HG02588 (cell line): ENCODE measurements at regions not wholly inside any gene's neighbourhood (a gene's known extent, or its start where the extent isn't known, plus 50 kb on each side); places are given as distances from the start of the nearest gene placed in this dataset.
"Not testable (repeated sequence)": the region's sequence is repeated elsewhere in the genome, so short reads cannot be mapped to it uniquely, and the experiment has no call there.

Experiments
- ATAC-seq: cut with Tn5 transposase; IDR thresholded peaks from one replicate; pipeline ENCODE4 v1.9.1; 2021; ENCODE audit warnings: mild to moderate bottlenecking, moderate library complexity; ENCODE audit not compliant: unreplicated experiment

DNA sequence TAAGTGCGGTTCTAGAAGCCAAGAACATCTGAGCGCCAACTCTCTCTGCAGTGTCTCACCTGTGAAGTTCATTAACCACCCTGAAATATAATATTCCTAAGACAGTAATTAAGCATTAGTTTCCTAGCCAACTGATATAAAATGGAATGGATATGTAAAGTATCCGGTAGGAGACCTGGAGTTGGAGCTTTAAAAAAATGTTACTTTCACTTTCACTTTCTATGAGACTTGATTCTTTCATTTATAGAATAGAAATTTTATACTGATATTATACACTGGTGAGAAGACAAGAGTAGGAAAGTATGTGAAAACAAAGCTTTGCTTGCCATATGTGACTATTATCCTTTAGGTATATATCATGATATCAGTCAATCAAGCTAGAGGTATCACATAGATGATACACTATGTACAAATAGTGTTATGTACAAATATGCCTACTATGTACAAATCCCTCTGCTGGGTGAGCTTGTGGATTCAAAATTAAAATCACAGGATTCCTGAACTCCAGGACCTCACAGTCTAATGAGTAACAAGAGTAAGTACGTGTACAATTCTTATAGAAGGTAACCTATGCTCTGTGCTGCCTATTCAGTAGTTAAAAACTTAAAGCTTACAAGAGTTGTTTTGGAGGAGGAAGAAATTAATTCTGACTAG lies 934.2 kb downstream of the TTLL7 start:
- no peak for ATAC-seq

DNA sequence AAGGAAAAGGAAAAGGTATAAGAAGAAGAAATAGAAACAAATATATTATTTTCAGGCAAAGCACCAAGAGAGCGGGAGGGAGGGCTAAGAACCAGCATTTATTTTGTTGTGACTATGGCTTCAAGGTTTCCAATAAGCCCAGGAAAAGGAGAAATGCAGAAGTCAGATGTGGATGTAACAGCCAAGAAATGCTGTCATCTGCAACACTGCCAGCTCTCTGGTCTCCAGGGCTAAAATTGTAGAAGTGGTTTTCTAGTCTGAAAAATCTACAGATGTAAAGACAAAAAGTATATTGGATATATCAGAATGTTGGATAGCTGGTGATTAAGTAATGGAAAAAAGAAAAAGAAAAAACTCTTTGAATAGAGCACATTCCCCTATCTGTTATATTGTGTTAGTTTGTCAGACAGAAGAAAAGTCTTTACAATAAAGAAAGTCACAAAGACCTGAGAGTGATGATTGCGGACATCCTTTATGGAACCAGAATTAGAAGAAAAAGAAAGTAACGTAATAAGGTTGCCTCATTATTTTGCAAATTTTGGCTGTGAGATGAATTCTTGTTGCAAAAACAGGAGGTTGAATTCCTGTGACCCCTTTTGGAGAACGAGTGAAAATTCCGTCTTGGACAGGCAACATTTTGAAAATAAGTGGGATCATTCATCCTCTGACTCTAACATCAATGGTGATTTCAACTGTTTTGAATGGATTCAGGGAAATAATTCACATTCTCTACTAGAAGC lies 938.1 kb downstream of the TTLL7 start:
- ATAC-seq = no peak

DNA sequence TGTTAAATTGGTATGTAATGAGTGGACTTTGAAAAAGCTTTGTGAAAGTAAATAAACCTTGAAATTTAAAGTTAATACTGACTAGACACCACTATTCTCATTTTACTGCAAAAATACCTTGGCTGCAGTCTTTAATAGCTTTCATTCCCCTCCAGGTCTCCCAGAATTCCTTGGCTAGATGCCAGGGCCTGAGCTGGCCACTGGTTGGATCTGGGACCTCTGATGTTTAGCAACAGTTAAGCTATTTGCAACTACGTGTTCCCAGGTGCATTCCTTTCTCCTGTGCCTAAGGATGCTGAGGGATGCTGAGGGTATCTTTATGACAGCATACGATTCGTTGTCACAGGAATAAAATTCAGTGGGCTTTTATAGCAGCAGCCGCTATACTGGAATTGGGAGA lies 938.7 kb downstream of the TTLL7 start:
- no peak for ATAC-seq

DNA sequence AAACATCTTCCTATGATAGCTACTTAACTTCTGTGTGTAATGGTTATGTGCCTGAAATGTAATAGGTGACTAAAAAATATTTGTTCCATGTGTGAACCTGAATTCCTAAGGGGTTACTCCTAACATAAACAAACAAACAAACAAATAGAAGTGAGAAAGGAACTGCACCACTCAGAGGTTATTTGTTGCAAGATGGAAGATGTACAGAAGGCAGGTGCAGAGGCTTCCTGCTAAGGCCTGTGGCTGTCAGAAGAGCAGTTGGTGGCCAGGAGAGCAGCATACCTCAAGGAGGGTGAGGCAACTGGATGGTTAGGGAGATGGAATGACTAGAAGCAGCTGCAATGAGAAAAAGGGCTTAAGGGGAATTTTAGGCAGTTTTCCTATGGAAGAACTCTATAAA lies 940.6 kb downstream of the TTLL7 start:
- ATAC-seq = no peak

DNA sequence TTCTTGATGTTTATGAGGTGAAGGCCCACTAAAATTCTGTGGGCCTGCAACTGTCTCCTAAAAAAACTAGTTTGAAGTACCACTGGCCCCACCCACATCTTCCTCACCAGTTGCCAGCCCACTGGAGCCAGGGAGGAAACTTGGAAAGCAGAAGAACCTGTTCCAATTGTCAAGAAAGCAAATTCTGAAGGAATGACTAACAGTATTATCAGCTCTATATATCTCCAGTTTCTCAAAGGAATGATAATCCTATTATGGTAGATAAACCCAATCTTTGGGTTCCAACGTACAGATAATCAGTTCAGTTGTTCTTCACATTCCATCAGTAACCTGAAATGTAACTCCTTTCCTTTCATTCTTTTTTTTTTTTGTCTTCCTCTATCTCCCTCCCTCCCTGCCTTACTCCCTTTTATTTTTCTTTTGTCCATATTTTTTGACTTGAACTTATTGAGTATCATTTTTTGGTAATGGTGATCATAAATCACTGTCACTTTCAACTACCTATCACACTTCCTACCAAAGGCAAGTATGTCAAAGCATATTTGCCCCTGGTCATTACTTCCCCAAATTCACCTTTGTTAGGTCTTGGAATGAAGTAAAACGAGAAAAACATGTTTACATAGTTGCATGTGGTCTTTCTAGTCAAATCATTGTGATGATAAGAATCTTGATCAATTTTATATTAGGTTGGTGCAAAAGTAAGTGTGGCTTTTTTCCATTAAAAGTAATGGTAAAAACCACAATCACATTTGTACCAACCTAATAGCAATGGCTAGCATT lies 943.4 kb downstream of the TTLL7 start:
- ATAC-seq = no peak

DNA sequence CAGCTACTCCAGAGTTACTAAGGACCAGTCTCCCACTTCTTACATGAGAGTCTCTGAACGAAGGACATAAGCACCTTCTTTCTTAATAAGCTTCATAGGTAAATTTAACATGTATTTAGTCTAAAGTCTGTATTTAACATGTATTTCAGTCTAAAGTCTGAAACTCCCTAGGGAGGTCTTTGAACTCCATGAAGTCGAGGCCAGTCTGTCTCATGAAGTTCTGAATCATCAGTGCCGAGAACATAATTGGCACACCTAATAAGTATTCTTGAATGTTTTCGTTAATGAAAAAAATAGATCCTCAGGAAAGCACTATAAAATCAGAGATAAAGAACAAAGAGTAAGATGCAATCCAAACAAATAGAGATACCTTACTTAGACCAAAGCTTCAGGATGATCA lies 945.5 kb downstream of the TTLL7 start:
- no peak for ATAC-seq

DNA sequence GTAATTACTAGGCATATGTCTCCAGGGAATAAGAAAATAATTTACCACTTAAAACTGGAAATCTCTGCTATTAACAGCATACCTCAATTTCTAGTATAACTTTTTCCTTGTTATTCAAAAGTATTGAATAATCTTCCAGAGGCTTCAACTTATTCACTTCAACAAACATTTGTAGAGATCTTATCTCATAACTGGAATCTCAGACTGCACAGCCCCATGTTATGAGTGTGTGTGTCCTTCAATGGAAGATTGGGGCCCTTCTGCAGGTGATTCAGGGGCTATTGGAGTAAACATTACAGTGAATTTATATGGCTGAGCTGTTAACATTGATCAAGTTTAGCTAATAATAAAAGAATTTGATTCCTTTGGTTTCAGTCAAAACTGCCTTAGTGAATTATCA lies 946.1 kb downstream of the TTLL7 start:
- ATAC-seq = no peak

DNA sequence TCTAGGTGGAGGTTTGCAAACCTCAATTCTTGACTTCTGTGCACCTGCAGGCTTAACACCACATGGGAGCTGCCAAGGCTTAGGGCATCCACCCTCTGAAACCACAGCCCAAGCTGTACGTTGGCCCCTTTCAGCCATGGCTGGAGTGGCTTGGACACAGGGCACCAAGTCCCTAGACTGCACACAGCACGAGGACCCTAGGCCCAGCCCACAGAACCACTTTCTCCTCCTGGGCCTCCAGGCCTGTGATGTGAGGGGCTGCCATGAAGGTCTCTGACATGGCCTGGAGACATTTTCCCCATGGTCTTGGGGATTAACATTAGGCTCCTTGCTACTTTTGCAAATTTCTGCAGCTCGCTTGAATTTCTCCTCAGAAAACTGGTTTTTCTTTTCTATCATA lies 947.9 kb downstream of the TTLL7 start:
- not testable (repeated sequence) for ATAC-seq

DNA sequence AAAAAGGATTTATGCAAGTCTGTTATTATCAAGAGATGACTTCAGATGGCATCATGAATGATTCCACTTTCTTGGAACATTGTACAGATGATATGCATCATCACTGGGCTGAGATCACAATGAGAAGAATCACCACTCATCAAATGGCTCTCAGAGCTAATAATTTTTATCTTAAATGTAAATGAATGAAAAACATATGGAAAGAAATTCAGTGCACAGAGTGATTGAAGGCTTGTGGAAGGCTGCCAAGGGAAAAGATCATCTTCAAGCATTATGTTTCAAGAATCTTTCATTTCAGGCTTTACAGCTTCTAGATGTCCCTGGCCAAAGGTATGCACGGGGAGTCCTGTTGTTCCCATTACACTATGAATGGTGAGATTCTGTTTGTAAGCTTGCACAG lies 955.7 kb downstream of the TTLL7 start:
- no peak for ATAC-seq

DNA sequence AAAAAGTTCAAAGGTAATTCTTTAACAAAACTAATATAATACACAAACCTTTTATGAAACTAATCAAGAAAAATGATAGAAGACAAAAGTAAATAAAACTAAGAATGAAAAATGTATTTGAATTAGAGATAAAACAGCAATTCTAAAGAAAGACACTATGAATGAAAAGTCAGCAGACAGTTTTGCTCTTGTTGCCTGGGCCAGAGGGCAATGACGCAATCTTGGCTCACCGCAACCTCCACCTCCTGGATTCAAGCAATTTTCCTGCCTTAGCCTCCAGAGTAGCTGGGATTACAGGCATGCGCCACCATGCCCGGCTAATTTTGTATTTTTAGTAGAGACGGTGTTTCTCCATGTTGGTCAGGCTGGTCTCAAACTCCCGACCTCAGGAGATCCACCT lies 959.8 kb downstream of the TTLL7 start:
- ATAC-seq = not testable (repeated sequence)

DNA sequence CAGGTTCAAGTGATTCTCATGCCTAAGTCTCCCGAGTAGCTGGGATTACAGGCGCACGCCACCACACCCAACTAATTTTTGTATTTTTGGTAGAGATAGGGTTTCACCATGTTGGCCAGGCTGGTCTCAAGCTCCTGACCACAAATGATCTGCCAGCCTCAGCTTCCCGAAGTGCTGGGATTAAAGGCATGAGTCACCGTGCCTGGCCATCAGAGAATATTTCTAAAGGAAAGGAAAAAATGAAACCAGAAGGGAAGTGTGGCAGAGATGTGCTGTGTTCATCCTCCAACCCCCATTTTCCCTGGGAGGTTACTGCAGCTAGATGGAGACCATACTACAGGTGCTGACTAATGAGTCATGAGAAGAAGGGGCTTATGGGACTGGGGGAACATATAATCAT lies 964.1 kb downstream of the TTLL7 start:
- ATAC-seq = no peak

DNA sequence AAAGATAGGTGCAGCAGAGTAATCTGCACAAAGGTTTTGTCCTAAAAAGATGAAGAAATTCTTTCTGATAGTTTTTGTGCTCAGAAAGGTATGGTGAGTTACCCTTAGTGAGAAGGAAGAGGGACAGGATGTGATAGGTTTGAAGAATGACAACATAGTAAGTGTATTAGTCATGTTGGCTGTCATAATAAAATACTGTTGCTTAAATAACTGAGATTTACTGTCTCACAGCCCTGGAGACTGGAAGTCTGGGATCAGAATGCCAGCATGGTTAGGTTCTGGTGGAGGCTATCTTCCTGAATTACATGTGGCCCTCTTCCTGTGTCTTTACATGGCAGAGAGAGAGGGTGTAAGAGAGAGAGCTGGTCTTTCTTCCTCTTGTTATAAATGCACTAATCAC lies 965.2 kb downstream of the TTLL7 start:
- no peak for ATAC-seq

DNA sequence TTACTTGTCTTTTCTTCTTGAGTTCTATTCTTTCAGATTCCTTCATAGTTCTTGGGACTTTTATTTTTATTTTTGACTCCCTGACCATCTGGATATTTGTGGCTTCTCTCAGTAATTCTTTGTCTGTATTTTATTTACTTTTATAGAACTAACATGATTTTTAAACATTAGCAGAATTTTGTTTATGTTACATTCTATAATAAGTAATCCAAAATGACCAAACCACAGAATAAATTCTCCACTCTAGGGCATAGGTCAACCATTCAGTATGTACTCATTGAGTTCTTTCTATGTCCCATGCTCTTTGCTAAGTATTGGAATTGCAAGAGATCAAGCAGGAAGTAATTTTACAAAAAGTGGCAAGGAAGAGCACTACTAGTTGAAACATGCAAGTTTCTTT lies 969.0 kb downstream of the TTLL7 start:
- ATAC-seq = no peak

DNA sequence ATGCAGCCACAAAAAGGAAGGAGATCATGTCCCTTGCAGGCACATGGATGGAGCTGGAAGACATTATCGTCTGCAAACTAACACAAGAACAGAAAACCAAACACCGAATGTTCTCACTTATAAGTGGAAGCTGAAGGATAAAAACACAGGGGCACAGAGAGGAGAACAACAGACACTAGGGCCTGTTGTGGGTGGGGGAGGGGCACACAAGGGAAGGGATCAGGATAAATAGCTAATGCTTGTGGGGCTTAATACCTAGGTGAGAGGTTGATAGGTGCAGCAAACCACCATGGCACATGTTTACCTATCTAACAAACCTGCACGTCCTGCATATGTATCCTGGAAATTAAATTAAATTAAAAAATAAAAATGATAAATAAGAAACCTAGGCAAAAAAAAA lies 969.9 kb downstream of the TTLL7 start:
- ATAC-seq = no peak

DNA sequence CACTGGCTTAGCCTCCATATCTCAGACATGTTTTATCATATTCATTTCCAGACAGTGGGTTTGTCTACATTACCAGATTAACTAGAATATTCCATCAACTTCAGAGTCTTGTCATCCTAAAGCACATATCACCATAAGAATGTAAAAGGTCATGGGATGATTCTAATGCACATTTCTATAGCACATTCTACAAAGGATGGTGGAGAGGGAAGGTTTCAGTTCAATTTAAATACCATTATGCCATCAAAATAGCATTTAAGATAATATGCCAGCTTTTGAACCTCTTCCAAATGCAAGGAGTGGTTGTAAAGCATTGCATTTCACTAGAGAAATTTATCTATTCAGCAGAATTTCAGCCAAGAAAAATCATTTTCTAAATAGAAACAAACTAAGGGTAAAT lies 970.5 kb downstream of the TTLL7 start:
- no peak for ATAC-seq

DNA sequence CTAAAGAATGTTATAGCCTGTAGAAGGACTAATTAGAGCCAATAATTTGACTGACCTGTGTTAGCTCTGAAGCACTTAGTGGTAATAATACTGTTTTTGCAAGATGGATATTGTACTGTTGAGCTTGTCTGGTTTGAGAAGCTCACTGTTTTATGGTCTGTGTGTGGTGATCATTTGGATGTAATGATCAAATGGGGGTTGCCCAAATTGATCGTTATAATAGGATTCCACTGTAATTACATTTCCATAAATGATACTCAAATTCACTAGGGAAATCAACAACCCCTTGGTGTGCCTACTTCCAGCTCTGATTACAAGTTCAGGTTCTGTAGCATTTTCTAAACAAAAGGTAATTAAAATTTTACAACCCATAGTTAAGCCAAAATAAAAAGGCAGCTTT lies 971.4 kb downstream of the TTLL7 start:
- no peak for ATAC-seq

DNA sequence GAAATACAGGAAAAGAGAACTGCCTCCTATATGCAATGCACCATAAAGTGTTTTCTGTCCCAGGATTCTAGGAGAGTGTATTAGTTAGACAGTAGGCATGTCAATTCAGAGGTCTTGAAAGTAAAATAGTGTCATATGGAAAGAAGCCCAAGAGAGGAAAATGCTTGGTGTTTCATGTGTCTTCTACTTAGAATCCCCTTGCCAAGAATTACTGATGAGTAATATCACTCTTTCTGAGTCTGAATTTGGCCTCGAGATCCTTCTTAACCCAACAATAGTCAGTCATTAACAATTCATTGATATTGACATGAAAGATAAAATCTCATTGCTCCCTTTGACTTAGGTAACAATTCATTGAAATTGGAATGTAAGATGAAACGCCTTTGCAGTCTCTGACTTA lies 972.2 kb downstream of the TTLL7 start:
- no peak for ATAC-seq

DNA sequence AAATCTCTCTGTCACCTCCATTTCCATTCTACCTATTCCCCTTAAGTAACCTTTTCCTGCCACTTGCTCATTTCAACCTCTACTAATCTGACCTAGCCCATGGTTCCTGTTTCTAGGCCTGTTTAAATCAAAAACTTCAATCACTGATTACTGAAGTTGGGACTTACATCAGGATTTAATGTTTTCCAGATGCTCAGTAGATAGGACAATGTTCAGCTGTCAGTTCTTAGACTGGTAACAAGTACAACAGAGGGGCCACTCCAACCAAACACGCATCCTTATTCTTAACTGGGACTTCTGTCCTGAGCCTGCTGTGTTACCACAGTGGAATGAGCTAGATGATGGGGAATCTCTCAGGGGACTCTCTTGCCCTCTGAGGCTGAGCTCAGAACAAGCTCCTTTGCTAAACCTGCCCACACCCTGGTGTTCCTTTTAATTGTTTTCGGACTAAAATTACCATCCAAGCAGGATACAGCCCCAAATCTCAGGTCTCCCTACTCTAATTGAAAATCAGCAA lies 974.6 kb downstream of the TTLL7 start:
- no peak for ATAC-seq

DNA sequence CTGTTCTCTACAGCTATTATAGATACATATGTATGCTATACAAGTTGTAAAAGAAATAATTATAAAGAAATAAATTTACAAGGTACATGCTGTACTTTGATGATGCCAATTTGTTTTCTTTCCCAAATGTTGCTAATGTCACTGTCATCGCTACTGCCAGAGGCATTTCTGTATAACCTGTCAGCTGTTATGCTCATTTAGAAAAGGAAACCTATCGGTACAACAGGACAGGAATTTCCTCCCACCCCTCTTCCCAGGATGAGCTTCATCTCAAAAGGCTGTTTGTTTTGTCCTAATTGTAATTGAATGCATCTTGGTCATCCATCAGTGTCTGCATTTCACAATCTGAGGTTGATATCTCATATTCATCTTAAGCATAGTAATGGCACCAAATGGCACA lies 975.7 kb downstream of the TTLL7 start:
- no peak for ATAC-seq

DNA sequence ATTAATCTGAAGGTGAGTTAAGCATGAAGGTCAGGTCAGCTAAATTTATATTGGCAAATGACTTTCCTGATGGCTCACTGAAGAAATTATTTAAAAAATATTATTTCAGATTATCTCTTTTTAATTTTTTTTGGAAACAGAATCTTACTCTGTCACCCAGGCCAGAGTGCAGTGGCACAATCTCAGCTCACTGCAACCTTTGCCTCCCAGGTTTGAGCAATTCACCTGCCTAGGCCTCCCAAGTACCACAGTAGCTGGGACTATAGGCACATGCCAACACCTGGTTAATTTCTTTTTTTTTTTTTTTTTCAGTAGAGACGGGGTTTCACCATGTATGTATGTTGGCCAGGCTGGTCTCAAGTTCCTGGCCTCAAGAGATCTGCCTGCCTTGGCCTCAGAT lies 976.7 kb downstream of the TTLL7 start:
- ATAC-seq = no peak

DNA sequence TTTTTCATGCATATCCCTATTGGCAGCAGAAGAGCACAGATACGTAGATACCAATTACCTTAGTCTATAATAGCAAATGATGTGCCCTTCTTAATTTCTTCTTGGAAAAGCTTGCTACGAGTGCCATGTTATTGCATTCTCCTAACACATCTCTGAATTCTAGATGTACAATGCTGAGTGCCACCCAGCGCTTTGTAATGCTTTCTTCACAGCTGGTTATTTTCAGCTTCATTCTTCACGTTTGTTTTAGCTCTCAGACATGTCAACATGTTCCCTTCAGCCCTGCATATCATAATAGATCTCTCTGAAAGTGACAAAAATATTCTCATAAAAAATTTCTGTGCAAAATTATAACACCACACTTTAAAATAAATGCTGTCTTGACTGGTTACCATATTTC lies 981.2 kb downstream of the TTLL7 start:
- no peak for ATAC-seq

DNA sequence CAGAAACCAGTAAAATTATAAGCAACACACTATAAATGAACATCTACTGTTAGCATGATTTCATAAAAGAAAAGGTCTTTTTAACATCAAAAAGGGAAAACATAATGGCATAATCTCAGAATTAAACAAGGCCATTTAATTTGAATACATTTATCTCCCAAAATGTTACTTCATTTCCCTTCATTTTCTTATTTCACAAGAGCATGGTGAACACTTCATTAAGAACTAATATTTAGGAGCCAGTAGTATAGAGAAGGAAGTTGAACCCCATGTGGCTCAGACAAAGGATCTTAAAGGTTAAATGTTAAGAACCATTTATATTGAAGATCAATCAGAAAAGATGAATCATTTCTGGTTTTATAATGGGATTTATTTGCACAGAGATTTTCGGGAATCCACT lies 981.7 kb downstream of the TTLL7 start:
- ATAC-seq = no peak
